ENCODE measurements at regions not wholly inside any gene's neighbourhood (a gene's known extent, or its start where the extent isn't known, plus 50 kb on each side); places are given as distances from the start of the nearest gene placed in this dataset.

GRCh38 chr22:49603016-49603415 lies 224.7 kb downstream of the BRD1 start:
- CTCF ChIA-PET: no interaction called here
- H3K27ac ChIP-seq (ENCODE audit: extremely low read depth, low read depth, low read length): no peak overlapping the region
- no peaks in the 10 kb centered on the region for H3K36me3 ChIP-seq (ENCODE audit: control insufficient read depth in 2 of 2, insufficient read depth in 1 of 2, low read length in 2 of 2)
- no peaks in the 10 kb centered on the region for H3K9me3 ChIP-seq (ENCODE audit: control insufficient read depth, insufficient read depth, low read depth, low read length)
- no peaks in the 10 kb centered on the region for H3K4me1 ChIP-seq (ENCODE audit: control insufficient read depth, insufficient read depth, low read length)
- POLR2A ChIA-PET: no interaction called here
- no peak overlapping the region for H3K4me3 ChIP-seq (ENCODE audit: low read depth, low read length)
- TF ChIP-seq ZNF169 (tag by site-specific recombination; IDR thresholded peaks at IDR 0.05) (no peak), ZNF629 (tag by site-specific recombination; IDR thresholded peaks at IDR 0.05) (no peak), ZNF335 (tag by site-specific recombination; conservative IDR thresholded peaks at IDR 0.05) (no peak)
- TF ChIP-seq, protein P1, sequence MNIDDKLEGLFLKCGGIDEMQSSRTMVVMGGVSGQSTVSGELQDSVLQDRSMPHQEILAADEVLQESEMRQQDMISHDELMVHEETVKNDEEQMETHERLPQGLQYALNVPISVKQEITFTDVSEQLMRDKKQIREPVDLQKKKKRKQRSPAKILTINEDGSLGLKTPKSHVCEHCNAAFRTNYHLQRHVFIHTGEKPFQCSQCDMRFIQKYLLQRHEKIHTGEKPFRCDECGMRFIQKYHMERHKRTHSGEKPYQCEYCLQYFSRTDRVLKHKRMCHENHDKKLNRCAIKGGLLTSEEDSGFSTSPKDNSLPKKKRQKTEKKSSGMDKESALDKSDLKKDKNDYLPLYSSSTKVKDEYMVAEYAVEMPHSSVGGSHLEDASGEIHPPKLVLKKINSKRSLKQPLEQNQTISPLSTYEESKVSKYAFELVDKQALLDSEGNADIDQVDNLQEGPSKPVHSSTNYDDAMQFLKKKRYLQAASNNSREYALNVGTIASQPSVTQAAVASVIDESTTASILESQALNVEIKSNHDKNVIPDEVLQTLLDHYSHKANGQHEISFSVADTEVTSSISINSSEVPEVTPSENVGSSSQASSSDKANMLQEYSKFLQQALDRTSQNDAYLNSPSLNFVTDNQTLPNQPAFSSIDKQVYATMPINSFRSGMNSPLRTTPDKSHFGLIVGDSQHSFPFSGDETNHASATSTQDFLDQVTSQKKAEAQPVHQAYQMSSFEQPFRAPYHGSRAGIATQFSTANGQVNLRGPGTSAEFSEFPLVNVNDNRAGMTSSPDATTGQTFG (tag by site-specific recombination; IDR thresholded peaks at IDR 0.05; ENCODE audit: borderline replicate concordance): no peak

DNA sequence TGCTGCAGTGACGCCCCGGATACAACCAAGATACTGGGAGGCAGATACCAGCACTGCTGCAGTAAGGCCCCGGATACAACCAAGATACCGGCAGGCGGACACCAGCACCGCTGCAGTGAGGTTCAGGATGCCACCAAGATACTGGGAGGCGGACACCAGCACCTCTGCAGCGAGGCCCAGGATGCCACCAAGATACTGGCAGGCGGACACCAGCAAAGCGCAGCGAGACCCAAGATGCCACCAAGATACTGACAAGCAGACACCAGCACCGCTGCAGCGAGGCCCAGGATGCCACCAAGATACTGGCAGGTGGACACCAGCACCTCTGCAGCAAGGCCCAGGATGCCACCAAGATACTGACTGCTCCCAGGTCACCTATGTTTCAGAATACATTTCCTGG lies 225.2 kb downstream of the BRD1 start:
- ChIA-PET POLR2A (no interaction called here), CTCF (no interaction called here)
- no peaks in the 10 kb centered on the region for H3K36me3 ChIP-seq (ENCODE audit: control insufficient read depth in 2 of 2, insufficient read depth in 1 of 2, low read length in 2 of 2)
- H3K4me1 ChIP-seq (ENCODE audit: control insufficient read depth, insufficient read depth, low read length): no peaks in the 10 kb centered on the region
- no peak overlapping the region for H3K4me3 ChIP-seq (ENCODE audit: low read depth, low read length)
- no peak overlapping the region for H3K27ac ChIP-seq (ENCODE audit: extremely low read depth, low read depth, low read length)
- TF ChIP-seq GLI2 (tag by site-specific recombination; IDR thresholded peaks at IDR 0.05; ENCODE audit: borderline replicate concordance, low read depth): no peak
- TF ChIP-seq, protein P2, sequence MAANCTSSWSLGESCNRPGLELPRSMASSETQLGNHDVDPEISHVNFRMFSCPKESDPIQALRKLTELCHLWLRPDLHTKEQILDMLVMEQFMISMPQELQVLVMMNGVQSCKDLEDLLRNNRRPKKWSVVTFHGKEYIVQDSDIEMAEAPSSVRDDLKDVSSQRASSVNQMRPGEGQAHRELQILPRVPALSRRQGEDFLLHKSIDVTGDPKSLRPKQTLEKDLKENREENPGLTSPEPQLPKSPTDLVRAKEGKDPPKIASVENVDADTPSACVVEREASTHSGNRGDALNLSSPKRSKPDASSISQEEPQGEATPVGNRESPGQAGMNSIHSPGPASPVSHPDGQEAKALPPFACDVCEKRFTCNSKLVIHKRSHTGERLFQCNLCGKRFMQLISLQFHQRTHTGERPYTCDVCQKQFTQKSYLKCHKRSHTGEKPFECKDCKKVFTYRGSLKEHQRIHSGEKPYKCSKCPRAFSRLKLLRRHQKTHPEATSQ (tag by site-specific recombination; IDR thresholded peaks at IDR 0.05): no peak
- TF ChIP-seq ZNF670 (tag by site-specific recombination; IDR thresholded peaks at IDR 0.05; ENCODE audit: low read depth): no peak
- no peak for TF ChIP-seq ZNF10 (tag by site-specific recombination; IDR thresholded peaks at IDR 0.05)
- TF ChIP-seq, protein P3, sequence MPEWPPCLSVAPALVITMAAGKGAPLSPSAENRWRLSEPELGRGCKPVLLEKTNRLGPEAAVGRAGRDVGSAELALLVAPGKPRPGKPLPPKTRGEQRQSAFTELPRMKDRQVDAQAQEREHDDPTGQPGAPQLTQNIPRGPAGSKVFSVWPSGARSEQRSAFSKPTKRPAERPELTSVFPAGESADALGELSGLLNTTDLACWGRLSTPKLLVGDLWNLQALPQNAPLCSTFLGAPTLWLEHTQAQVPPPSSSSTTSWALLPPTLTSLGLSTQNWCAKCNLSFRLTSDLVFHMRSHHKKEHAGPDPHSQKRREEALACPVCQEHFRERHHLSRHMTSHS (tag by site-specific recombination; IDR thresholded peaks at IDR 0.05): no peak
- TF ChIP-seq ZNF354C (tag by site-specific recombination; IDR thresholded peaks at IDR 0.05; ENCODE audit: borderline replicate concordance, low read depth): no peak
- no peak for TF ChIP-seq ZNF112 (tag by site-specific recombination; IDR thresholded peaks at IDR 0.05)
- TF ChIP-seq SCRT1 (tag by site-specific recombination; IDR thresholded peaks at IDR 0.05; ENCODE audit: borderline replicate concordance): no peak
- TF ChIP-seq ZNF548 (tag by site-specific recombination; IDR thresholded peaks at IDR 0.05): no peak
- TF ChIP-seq ZFHX2 (tag by site-specific recombination; conservative IDR thresholded peaks at IDR 0.05): no peak
- TF ChIP-seq, protein P4, sequence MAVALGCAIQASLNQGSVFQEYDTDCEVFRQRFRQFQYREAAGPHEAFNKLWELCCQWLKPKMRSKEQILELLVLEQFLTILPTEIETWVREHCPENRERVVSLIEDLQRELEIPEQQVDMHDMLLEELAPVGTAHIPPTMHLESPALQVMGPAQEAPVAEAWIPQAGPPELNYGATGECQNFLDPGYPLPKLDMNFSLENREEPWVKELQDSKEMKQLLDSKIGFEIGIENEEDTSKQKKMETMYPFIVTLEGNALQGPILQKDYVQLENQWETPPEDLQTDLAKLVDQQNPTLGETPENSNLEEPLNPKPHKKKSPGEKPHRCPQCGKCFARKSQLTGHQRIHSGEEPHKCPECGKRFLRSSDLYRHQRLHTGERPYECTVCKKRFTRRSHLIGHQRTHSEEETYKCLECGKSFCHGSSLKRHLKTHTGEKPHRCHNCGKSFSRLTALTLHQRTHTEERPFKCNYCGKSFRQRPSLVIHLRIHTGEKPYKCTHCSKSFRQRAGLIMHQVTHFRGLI (tag by site-specific recombination; IDR thresholded peaks at IDR 0.05): no peak
- TF ChIP-seq ZIC2 (tag by site-specific recombination; IDR thresholded peaks at IDR 0.05): no peak
- no peak for TF ChIP-seq ZNF585B (tag by site-specific recombination; IDR thresholded peaks at IDR 0.05)
- no peak for TF ChIP-seq ZNF48 (tag by site-specific recombination; IDR thresholded peaks at IDR 0.05)
- H3K9me3 ChIP-seq (ENCODE audit: control insufficient read depth, insufficient read depth, low read depth, low read length): no peaks in the 10 kb centered on the region
